HG03135 (cell line): ENCODE measurements at regions not wholly inside any gene's neighbourhood (a gene's known extent, or its start where the extent isn't known, plus 50 kb on each side); places are given as distances from the start of the nearest gene placed in this dataset.

ENCODE experiments used
- ATAC-seq: cut with Tn5 transposase; IDR thresholded peaks from one replicate; pipeline ENCODE4 v1.9.1; 2021; ENCODE audit warnings: mild to moderate bottlenecking, moderate library complexity; ENCODE audit not compliant: unreplicated experiment

DNA sequence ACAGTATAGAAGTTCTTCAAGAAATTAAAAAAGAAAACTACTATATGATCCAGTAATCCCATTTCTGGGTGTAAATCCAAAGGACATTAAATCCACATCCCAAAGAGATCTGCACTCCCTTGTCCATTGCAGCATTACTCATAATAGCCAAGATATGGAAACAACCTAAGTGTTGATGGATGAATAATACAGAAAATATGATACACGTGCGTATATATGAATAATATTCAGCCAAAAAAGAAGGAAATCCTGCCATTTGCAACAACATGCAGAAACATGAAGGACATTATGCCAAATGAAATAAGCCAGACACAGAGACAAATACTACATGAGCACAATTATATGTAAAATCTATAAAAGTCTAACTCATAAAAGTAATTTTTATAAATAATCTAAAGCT is 306.3 kb upstream of the ANO3 start:
- no peak for ATAC-seq

DNA sequence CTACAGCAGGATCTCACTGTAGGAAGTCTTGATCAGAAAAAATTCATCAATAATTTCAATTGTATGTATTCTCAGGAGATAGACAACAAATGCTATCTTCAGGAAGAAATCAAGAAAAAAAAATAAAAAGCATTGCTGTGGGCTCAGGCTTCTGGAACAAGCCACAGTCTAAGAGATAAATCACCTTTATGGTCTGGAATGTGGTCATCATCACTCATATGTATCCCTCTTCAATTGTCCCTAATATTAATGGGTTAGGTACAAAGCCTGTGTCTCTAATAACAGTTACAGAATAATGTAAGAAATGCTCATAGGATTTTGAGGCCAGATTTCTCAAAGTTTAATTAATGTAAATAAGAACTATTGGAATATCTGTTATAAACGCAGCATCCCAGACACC is 305.9 kb upstream of the ANO3 start:
- no peak for ATAC-seq

DNA sequence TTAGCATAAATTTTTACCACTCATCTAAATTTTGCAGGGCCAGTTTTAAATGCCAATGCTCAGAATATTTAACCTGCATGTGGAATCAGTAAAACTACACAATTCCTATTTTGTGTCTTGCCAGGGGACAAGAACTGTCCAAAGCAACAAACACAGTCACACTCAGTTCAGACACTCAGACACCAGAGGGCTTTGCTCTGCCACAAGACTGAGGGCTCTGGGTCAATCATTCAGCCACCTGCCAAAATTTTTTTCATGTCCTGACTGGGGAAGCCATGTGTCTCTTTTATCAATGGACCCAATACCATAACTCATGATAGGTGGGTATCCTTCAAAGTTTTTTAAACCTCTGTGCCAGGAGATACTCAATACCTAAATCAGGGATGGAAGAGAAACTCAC is 304.0 kb upstream of the ANO3 start:
- peak; percentile 61 for ATAC-seq

DNA sequence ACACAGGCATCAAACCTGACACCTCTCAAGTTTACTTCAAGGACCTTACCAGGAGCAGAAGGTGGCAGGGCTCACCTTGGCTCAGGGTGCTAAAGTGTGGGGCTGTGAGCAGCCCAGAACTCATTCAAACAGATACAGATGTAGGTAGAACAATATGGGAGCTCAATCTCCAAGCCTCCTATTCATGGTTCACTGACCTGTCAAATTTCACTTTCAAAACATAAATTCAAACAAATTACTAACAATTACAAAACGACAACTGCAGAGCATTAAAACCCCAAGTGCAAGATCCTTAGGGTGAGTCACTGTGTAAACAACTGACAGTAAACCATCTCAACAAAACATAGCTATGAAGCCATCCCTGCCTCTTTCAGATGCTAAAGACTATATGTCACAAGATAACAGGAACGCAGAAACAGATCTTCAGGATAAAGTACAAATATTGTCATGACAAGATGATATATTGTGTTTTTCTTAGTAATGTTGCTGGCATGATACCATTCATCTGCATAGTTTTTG is 303.5 kb upstream of the ANO3 start:
- ATAC-seq = peak; percentile 55

DNA sequence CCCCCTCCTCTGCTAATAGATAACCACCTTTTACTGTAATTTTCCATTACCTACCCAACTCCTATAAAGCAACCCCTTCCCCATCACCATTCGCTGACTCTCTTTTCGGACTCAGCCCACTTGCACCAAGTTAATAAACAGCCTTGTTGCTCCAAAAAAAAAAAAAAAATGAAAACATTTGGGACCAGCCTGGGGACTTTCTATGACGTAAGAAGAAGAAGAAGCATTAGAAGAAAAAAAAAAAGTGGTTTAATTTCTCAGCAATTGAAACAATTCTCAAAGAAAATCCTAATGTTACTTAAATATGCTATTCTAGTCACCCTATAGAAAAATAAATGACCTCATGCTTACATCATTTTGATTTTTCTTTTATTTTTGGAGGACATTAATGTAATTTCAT is 301.5 kb upstream of the ANO3 start:
- ATAC-seq = no peak

DNA sequence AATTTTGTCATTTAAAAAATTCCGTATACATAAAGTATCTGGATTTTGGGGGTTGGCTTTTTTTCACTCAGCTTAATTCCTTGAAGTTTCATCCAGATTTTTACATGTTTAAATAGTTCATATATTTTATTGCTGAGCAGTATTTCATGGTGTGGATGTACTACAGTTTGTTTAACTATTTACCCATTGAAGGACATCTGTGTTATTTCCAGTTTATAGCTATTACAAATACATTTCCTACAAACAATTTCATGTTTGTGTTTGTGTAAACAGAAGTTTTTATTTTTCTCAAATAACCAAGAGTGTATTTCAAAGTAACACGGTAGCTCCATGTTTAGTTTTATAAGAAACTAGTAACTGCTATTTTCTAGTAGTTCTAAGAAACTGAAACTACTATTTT is 299.7 kb upstream of the ANO3 start:
- ATAC-seq = no peak

DNA sequence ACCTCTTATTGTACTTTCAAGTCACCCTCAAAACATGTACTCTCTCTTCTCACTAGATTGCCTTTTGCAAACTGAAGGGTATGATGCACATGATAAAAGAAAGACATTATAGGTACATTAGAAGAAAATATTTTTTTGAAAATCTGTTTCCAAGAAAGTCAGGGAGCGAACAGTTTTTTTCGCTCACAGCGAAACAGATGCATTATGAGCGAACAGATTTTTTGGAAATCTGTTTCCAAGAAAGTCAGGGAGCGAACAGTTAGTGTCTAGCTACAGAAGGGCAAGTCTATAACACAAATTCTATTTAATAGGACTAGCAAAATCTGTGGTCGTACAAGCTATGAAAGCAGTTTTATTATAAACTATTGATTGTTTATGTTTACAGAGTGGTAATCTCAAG is 296.2 kb upstream of the ANO3 start:
- ATAC-seq = no peak

DNA sequence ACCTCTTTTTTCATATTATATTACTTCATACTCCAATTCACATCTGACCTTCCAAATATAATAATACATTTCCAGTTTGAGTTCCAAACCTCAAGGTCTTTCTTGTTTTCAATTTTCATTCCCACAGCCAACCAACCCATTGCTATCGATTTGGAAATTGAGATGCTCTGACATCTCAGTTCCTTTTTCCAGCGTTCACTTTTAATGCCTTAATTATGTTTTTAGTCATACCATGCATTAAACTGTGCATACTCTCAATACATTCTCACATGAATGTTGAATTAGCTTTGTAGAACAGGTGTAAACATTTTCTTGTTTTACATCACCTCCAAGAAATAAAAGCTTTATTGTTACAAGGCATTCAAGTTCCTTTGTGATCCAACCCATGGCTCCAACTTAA is 294.2 kb upstream of the ANO3 start:
- no peak for ATAC-seq

DNA sequence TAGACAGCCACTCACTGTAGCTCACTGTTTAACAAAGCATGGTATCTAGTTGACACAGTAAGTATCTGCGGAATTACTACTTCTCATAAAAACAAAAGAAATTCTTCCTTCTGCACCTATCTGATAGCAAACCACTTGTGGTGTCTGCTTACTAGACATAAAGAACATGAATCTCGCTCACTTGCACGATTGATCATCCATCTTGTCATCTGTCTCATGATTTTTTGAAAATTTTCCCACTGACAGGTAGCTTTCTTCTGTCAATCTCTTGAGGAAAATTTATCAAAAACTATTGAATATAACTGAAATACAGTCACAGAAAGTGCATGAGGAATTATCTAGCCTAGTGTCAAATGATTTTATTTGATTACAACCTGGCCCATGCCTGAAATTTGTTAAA is 291.6 kb upstream of the ANO3 start:
- no peak for ATAC-seq

DNA sequence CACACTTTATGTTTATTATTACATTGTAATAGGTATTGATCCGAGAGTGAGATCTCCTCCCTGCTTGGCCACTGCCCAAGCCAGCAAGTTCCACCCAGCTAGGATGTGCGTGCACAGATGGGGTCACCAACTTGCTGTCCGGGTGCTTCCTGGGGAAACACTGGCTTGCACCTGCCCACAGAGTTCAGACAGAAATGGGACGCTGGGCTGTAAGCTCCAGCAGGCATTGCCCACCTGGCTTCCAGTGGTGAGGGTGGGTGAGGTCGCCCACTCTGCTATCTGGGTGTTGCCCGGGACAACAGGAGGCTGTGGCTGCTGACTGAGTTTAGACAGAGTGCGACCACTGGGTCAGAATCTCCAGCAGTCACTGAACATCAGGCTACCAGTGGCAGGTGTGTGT is 289.8 kb upstream of the ANO3 start:
- ATAC-seq = no peak

DNA sequence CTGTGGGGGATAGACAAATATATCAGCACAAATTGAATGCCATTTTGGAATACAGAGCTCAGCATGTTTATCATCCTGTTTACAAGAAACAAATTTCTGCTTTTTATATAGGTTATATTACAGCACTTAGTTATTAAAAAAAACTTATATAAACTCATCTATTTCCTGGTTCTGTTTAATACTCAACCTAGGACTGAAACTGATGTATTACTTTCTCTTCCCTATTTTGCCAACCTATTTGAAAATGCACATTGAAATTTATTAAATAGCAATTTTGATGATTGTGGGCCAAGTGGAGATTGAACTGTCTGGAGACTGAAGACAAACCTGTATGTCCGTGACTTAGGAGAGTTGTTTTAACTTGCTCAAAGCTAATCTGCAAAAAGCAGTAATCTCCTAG is 288.3 kb upstream of the ANO3 start:
- ATAC-seq = peak; percentile 83

DNA sequence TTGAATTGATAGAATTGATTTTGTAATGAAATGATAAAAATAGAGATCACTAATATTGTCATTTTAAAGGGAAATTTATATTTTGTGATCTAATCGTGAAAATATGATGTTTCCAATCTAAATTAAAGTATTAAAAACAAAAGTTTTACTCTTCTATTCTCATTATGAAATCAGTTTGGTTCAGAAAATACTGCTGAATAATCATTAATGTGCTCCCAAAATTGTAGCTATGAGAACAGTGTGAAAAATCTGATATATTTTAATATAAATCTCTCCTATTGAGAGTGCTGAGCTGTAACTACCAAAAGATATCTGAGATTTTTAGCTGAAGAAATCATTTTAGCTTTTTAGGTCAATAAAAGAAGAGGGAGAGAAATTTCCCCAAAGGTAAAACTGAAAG is 287.5 kb upstream of the ANO3 start:
- ATAC-seq = no peak

DNA sequence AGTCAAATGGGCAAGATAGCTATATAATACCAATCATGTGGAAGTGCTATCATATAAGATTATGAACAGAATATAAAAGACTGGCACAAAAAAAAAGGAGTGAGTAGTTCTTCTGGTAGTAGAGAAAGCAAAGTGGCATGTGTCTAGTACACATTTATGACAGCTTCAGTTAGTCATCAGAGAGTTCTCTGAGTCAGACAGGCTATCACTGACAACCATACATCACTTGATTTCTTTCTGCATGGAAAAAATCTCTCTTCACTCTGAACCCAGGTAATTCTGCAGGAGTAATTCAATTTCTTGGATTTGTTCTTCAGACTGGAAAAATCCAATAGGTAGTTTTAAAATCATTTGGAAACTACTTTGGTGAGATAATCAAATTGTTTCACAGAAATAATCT is 286.8 kb upstream of the ANO3 start:
- ATAC-seq = no peak

DNA sequence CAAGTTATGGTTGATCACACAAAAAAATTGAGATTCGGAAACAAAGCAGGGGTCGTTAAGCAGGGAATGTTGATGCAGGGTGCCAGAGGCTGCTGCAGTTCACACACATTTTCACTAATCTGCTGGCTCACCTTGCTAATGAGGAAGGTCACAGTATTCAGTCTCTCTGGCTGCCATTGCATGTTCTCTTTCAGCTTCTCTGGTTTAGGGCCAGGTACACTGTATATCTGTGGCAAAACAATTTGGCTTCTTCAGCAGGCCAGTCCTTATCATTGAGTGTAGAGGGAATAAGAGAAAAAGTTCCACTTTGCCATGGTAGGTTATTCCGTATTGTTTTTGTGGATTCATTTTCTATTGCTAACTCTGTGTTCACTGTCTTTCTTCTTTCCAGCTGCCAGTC is 283.7 kb upstream of the ANO3 start:
- ATAC-seq = no peak

DNA sequence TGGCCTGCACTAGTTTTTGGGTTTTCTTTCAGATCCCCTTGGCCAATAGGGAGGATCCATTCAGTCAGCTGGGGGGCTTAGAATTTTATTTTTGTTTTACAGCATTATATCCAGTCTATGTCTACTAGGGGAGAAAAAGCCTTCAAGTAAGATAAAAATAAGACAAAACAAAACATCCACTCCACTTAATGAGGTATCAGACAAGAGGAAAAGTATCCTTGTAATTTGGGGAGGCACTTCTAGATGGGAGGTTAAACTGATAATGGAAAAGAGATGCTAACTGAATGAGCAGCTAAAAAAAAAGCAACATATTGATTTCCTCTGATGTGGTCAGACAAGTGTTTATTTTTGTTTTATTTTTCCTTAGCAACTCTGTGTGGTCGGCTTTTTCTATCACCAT is 278.0 kb upstream of the ANO3 start:
- no peak for ATAC-seq

DNA sequence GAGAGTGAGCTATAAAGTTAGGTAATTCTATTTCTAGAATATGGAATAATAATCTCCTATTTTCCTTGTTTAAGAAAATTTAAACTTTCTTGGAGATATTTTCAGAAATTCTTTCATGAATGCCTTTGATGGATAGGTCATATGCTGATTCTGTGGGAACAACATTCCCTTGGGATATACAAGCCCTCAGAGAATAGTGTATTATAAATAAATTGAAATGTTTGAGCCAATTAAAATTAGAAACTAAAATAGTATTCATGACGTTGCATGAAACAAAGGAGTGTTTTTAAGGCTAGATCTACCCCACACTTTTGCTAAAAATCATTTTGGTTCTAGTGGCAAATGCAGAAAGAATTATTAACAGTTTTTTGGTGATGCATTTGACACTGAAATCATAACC is 269.3 kb upstream of the ANO3 start:
- no peak for ATAC-seq

DNA sequence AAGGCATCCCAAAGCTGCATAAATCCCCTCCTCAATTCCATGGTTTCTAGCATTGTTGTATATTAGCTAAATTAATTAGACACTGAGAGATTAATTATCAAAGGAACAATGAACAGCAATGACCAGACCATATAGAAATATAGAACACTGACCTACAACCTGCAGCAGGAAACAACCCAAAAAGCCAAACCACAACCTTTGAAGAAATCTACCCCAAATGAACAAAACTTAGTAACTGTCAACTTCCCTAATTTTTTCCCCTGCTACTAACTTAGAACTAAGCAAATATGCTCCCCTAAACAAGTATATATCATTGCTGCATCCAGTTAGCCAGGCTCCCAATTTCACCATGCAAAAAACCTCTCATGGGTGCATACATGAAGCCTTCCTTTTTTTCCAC is 268.0 kb upstream of the ANO3 start:
- no peak for ATAC-seq

DNA sequence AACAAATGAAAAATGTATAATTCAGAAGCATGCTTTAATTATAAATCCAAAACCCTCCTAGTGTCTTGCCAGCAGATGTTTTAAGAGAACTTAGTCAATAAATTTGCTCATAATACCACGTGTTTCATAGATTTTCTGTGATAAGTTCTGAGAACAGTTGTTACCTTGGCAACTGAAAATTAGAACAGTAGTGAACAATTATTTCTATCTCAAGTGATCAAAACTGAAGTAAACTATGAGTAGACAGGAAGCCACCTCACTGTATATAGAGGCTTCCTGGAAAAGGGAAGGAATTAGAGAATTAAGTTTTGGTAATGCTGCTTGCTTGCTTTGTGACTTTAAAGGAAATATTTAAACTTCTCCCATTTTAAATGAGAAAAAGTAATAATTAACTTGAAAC is 266.0 kb upstream of the ANO3 start:
- no peak for ATAC-seq

DNA sequence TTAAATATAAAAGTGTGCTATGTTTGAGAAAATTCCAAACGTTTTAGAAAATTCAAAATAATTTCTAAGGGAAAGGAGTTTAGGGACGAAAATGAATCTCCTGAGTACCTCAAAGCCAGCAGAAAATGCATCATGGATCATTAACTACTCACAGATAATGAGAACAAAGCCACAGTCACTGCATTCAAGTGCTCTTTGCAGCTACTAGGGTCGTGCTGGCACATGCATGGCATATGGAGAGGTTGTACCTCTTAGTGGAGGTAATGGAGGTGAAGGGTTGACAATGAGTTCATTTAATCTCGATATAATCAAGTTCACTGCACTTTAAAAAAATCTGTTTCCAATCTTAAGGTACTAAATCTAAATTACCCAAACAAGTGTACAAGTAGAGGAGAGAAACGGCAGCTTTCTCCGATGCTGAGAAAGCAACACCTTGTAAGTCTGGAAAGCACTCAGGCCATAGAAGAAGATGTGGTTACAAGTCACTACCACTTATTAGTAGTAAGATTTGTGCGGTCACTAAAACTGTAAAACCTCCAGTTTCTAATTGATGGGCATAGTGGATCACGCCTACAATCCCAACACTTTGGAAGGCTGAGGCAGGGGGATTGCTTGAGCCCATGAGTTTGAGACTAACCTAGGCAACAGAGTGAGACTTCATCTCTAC is 261.1 kb upstream of the ANO3 start:
- no peak for ATAC-seq

DNA sequence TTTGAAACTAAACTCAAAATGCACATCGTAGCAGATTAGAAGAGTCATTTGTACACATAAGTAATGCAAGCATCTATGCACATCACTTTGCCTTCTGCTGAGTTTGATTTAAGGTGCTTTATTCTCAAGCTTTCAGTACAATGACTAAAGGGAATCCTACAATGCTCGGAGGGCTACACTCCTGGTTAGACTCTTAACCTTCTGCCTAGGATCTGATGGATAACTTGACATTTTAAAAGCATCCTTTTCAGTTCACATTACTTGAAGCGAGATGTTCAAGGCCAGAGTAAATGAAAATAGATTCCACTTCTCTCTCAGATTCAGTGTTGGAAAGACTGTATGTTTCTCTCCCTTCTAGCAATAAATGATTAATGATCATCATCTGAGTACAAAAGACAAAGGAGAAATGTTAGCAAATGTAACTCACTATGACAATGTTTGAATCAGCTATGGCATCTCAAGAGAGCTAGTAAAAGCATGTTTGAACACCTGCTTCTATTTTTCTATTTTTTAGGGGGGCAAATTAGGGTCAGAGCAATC is 259.2 kb upstream of the ANO3 start:
- ATAC-seq = no peak

DNA sequence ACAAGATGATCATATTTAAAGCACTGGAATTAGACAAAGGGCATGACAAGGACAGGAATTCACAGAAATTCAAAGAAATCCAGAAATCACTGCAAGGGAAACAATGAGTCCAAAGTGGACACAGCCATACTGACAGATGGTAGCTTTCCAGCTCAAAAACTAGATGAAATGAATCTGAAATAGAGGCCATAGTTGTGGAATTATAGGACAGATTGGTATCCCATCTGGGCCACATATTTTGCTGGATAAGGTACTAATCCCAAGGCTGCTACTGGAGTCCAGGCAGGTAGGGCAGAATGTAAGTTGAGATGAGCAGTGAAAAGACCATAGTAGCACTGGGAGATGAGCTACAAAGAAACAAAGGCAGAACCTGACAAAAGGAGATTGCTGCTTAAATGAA is 258.3 kb upstream of the ANO3 start:
- ATAC-seq = no peak

DNA sequence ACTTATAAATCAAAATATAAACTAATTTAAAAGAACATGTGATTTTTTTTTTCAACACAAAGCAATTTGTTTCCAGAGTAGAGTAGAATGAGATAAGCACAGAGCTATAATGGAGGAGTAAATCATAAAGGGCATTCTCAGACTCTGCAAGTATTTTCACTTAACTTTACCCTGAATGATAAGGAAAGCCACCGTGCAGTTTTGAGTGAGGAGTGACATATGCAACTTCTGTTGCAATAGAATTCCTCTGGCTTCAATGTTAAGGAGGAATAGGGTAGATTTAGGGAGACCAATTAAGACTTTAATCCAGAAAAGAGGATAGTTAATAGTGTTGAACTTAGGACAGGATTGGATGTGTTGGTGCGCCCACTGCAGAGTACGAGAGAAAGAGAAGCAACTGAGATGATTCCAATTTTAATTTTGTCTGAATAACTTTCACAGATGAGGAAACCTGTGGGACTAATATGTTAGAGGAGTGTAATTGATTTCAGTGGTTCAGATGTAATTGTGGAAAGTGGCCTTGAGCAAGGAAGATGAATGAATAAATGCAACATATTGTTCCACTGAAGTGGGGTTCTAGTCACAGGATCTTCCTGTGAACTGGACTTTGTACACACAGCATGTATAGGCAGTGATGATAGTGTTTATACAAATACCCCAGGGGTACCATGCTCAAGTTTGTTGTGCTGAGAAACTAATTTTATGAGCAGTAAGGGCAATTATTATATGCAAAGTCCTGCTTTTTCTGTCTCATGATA is 255.5 kb upstream of the ANO3 start:
- ATAC-seq = no peak
